Activated CD4-positive, alpha-beta memory T cell treated with anti-CD3 and anti-CD28 coated beads, Interleukin-2, amount 10 ng/mL, durations not matched to agents 7 days and 5 days (primary cell): ENCODE measurements at regions not wholly inside any gene's neighbourhood (a gene's known extent, or its start where the extent isn't known, plus 50 kb on each side); places are given as distances from the start of the nearest gene placed in this dataset.

Experiments
- CTCF ChIA-PET: fragments of 350-600 bp; sonication (Branson Sonifier 250); formaldehyde crosslinking; loops from one replicate; lab custom pipeline; 2021; ENCODE audit warnings: antibody characterized with exemption, inconsistent platforms; lab: Charles Lee
- POLR2A ChIA-PET: fragments of 350-600 bp; sonication (Branson Sonifier 250); formaldehyde crosslinking; loops from one replicate; lab custom pipeline; 2021; ENCODE audit warnings: antibody characterized with exemption; lab: Charles Lee
- DNase-seq: peaks from one replicate; pipeline ENCODE4 v3.0.0-alpha.2; 2020
- H3K27ac Mint-ChIP-seq: one replicate; pipeline ENCODE4 v1.8.0; 2021; ENCODE audit warnings: mild to moderate bottlenecking, mixed read lengths
- H3K27me3 Mint-ChIP-seq: one replicate; pipeline ENCODE4 v1.8.0; 2021; ENCODE audit warnings: mixed read lengths
- H3K36me3 Mint-ChIP-seq: one replicate; pipeline ENCODE4 v1.8.0; 2021; ENCODE audit warnings: low read depth, mixed read lengths
- H3K4me1 Mint-ChIP-seq: one replicate; pipeline ENCODE4 v1.8.0; 2021; ENCODE audit warnings: mixed read lengths
- H3K4me3 Mint-ChIP-seq: one replicate; pipeline ENCODE4 v1.8.0; 2021; ENCODE audit warnings: mild to moderate bottlenecking, mixed read lengths
- H3K9me3 Mint-ChIP-seq: one replicate; pipeline ENCODE4 v1.8.0; 2021; ENCODE audit warnings: mixed read lengths

- no peaks in the 10 kb centered on the region for H3K36me3 Mint-ChIP-seq
- CTCF ChIA-PET, result no interaction called here
- no peak for DNase-seq
- POLR2A ChIA-PET, result no interaction called here
- H3K27ac Mint-ChIP-seq, result no peak overlapping the region
- no peaks in the 10 kb centered on the region for H3K4me1 Mint-ChIP-seq
- H3K9me3 Mint-ChIP-seq, result no peaks in the 10 kb centered on the region
- H3K4me3 Mint-ChIP-seq, result no peak overlapping the region
- H3K27me3 Mint-ChIP-seq, result peaks cover 34% of the 10 kb centered on the region
Measured at GRCh38 chr1:38541223-38541622, 318.3 kb downstream of the RRAGC start.

GRCh38 chr1:38539931-38540330 is 319.6 kb downstream of the RRAGC start:
- Mint-ChIP-seq H3K27me3 (peaks cover 32% of the 10 kb centered on the region), H3K4me3 (no peak overlapping the region), H3K36me3 (no peaks in the 10 kb centered on the region), H3K9me3 (no peaks in the 10 kb centered on the region), H3K4me1 (no peaks in the 10 kb centered on the region), H3K27ac (no peak overlapping the region)
- no peak for DNase-seq
- ChIA-PET CTCF (no interaction called here), POLR2A (no interaction called here)

GRCh38 chr1:38538834-38539233 is 320.7 kb downstream of the RRAGC start:
- H3K4me3 Mint-ChIP-seq, result no peak overlapping the region
- ChIA-PET CTCF (no interaction called here), POLR2A (no interaction called here)
- H3K36me3 Mint-ChIP-seq, result no peaks in the 10 kb centered on the region
- H3K27ac Mint-ChIP-seq, result no peak overlapping the region
- peaks cover 32% of the 10 kb centered on the region for H3K27me3 Mint-ChIP-seq
- no peak for DNase-seq
- peaks cover under 1% of the 10 kb centered on the region for H3K4me1 Mint-ChIP-seq
- no peaks in the 10 kb centered on the region for H3K9me3 Mint-ChIP-seq

GRCh38 chr1:38536089-38536488 is 323.5 kb downstream of the RRAGC start:
- Mint-ChIP-seq H3K36me3 (no peaks in the 10 kb centered on the region), H3K4me1 (peaks cover 4% of the 10 kb centered on the region), H3K4me3 (no peak overlapping the region), H3K27ac (no peak overlapping the region), H3K27me3 (peaks cover 26% of the 10 kb centered on the region), H3K9me3 (no peaks in the 10 kb centered on the region)
- CTCF ChIA-PET, result no interaction called here
- POLR2A ChIA-PET, result no interaction called here
- no peak for DNase-seq

GRCh38 chr1:38534473-38534823 is 325.1 kb downstream of the RRAGC start:
- ChIA-PET CTCF (no interaction called here), POLR2A (no interaction called here)
- Mint-ChIP-seq H3K27me3 (peaks cover 15% of the 10 kb centered on the region), H3K4me3 (no peak overlapping the region), H3K4me1 (peaks cover 4% of the 10 kb centered on the region), H3K9me3 (no peaks in the 10 kb centered on the region), H3K36me3 (no peaks in the 10 kb centered on the region), H3K27ac (no peak overlapping the region)
- DNase-seq, result no peak

GRCh38 chr1:38533772-38534472 is 325.6 kb downstream of the RRAGC start:
- DNase-seq, result no peak
- Mint-ChIP-seq H3K27ac (no peak overlapping the region), H3K9me3 (no peaks in the 10 kb centered on the region), H3K36me3 (no peaks in the 10 kb centered on the region), H3K27me3 (peaks cover 13% of the 10 kb centered on the region), H3K4me1 (peaks cover 4% of the 10 kb centered on the region), H3K4me3 (no peak overlapping the region)
- ChIA-PET POLR2A (no interaction called here), CTCF (no interaction called here)

GRCh38 chr1:38530957-38531356 is 328.6 kb downstream of the RRAGC start:
- no peak for DNase-seq
- Mint-ChIP-seq H3K9me3 (peaks cover 3% of the 10 kb centered on the region), H3K4me3 (no peak overlapping the region), H3K36me3 (peaks cover 3% of the 10 kb centered on the region), H3K4me1 (peaks cover 22% of the 10 kb centered on the region), H3K27ac (no peak overlapping the region), H3K27me3 (peaks cover 4% of the 10 kb centered on the region)
- CTCF ChIA-PET, result no interaction called here
- POLR2A ChIA-PET, result no interaction called here

GRCh38 chr1:38529946-38530345 is 329.6 kb downstream of the RRAGC start:
- H3K9me3 Mint-ChIP-seq, result peaks cover 3% of the 10 kb centered on the region
- CTCF ChIA-PET, result no interaction called here
- H3K27ac Mint-ChIP-seq, result no peak overlapping the region
- peaks cover 22% of the 10 kb centered on the region for H3K4me1 Mint-ChIP-seq
- POLR2A ChIA-PET, result no interaction called here
- H3K4me3 Mint-ChIP-seq, result no peak overlapping the region
- peaks cover 8% of the 10 kb centered on the region for H3K27me3 Mint-ChIP-seq
- no peak for DNase-seq
- H3K36me3 Mint-ChIP-seq, result peaks cover 3% of the 10 kb centered on the region

- ChIA-PET POLR2A (no interaction called here), CTCF (no interaction called here)
- no peak for DNase-seq
- H3K27me3 Mint-ChIP-seq, result peaks cover 9% of the 10 kb centered on the region
- H3K9me3 Mint-ChIP-seq, result peaks cover 3% of the 10 kb centered on the region
- peaks cover 3% of the 10 kb centered on the region for H3K36me3 Mint-ChIP-seq
- no peak overlapping the region for H3K27ac Mint-ChIP-seq
- H3K4me1 Mint-ChIP-seq, result peaks cover 22% of the 10 kb centered on the region
- no peak overlapping the region for H3K4me3 Mint-ChIP-seq
Measured at GRCh38 chr1:38529391-38529790, 330.2 kb downstream of the RRAGC start.

- H3K4me3 Mint-ChIP-seq, result no peak overlapping the region
- ChIA-PET CTCF (no interaction called here), POLR2A (no interaction called here)
- H3K27me3 Mint-ChIP-seq, result peaks cover 14% of the 10 kb centered on the region
- H3K4me1 Mint-ChIP-seq, result peaks cover 19% of the 10 kb centered on the region
- DNase-seq, result no peak
- peaks cover 3% of the 10 kb centered on the region for H3K9me3 Mint-ChIP-seq
- peaks cover 3% of the 10 kb centered on the region for H3K36me3 Mint-ChIP-seq
- no peak overlapping the region for H3K27ac Mint-ChIP-seq
Measured at GRCh38 chr1:38528623-38529022, 330.9 kb downstream of the RRAGC start.

GRCh38 chr1:38527373-38527966 is 332.1 kb downstream of the RRAGC start:
- peak; percentile 83 for DNase-seq
- Mint-ChIP-seq H3K4me1 (peaks cover 18% of the 10 kb centered on the region), H3K36me3 (peaks cover 3% of the 10 kb centered on the region), H3K4me3 (peak overlapping the region; percentile 4), H3K27ac (peak overlapping the region; percentile 50), H3K27me3 (peaks cover 19% of the 10 kb centered on the region), H3K9me3 (peaks cover 3% of the 10 kb centered on the region)
- ChIA-PET POLR2A (interaction anchor here (2.0 kb wide), 1 partner anchor 32 kb away, joined by 10 read pairs; no protein-coding TSS in a partner anchor), CTCF (interaction anchor here (0.9 kb wide), 2 partner anchors 29 to 37 kb away, joined by 3 to 4 read pairs; no protein-coding TSS in a partner anchor)

GRCh38 chr1:38526046-38526445 is 333.5 kb downstream of the RRAGC start:
- Mint-ChIP-seq H3K4me1 (peaks cover 18% of the 10 kb centered on the region), H3K36me3 (peaks cover 3% of the 10 kb centered on the region), H3K9me3 (peaks cover 3% of the 10 kb centered on the region), H3K4me3 (no peak overlapping the region), H3K27ac (no peak overlapping the region), H3K27me3 (peaks cover 26% of the 10 kb centered on the region)
- CTCF ChIA-PET, result no interaction called here
- POLR2A ChIA-PET, result no interaction called here
- no peak for DNase-seq

GRCh38 chr1:38525343-38526043 is 334.1 kb downstream of the RRAGC start:
- DNase-seq, result no peak
- CTCF ChIA-PET, result interaction anchor here (0.6 kb wide), 1 partner anchor 445 kb away, joined by 3 read pairs; no protein-coding TSS in a partner anchor
- POLR2A ChIA-PET, result no interaction called here
- H3K27ac Mint-ChIP-seq, result no peak overlapping the region
- peaks cover 27% of the 10 kb centered on the region for H3K27me3 Mint-ChIP-seq
- H3K9me3 Mint-ChIP-seq, result peaks cover 3% of the 10 kb centered on the region
- H3K36me3 Mint-ChIP-seq, result peaks cover 3% of the 10 kb centered on the region
- H3K4me3 Mint-ChIP-seq, result no peak overlapping the region
- H3K4me1 Mint-ChIP-seq, result peaks cover 18% of the 10 kb centered on the region
